ENCODE measurements at regions not wholly inside any gene's neighbourhood (a gene's known extent, or its start where the extent isn't known, plus 50 kb on each side); places are given as distances from the start of the nearest gene placed in this dataset.

GRCh38 chr2:118477111-118477862 lies 370.2 kb downstream of the EN1 start:
- no peak for TF ChIP-seq SUZ12 (IDR thresholded peaks at IDR 0.05; ENCODE audit: extremely low read depth, insufficient read depth, insufficient read length)
- TF ChIP-seq ZNF274 (IDR thresholded peaks at IDR 0.05; ENCODE audit: low read depth, low read length), result no peak
- no peak for TF ChIP-seq YY1 (IDR thresholded peaks at IDR 0.05; ENCODE audit: insufficient read depth, insufficient read length)

Measured in NT2/D1 (cell line).